SH-SY5Y (cell line): ENCODE measurements at regions not wholly inside any gene's neighbourhood (a gene's known extent, or its start where the extent isn't known, plus 50 kb on each side); places are given as distances from the start of the nearest gene placed in this dataset.

Source experiments
- GATA2 ChIP-seq: IDR thresholded peaks from 2 replicates; pipeline ENCODE4 v1.6.1; 2011; ENCODE audit warnings: mild to moderate bottlenecking, low read depth, low read length
- GATA3 ChIP-seq: IDR thresholded peaks from 2 replicates; pipeline ENCODE4 v1.6.1; 2011; ENCODE audit warnings: low read depth, mild to moderate bottlenecking, low read length, moderate library complexity

DNA sequence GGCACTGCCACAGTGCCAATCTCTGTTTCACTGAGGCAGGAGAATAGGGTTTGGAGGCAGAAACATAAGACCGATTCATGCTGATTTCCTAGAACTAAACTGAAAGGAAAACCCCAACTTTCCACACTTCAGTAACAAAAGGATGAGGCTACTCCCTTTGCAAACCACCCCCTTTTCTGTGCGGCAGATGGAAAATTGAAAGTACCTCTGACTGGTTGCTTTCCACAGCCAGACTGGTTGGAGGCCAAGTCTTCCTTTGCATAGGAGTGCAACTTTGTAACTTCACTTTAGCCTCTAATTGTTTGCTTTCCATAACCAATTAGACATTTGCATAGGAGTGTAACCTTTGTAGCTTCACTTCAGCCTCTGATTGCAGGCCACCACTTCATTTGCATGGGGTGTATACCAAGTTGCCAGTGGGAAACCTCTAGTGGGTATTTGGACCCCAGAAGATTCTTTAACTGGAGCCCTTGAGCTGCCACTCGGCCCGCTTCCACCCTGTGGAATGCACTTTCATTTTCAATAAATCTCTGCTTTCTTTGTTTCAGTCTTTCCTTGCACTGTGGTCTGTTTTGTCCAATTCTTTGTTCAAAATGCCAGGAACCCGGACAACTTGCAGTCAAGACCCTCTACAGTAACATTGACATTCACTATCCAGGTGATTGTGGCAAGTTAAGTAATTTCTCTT lies 252.0 kb downstream of the UTP18 start:
- TF ChIP-seq GATA2 (no peak), GATA3 (no peak)
